HPDE6-E6E7 (cell line): ENCODE measurements at regions not wholly inside any gene's neighbourhood (a gene's known extent, or its start where the extent isn't known, plus 50 kb on each side); places are given as distances from the start of the nearest gene placed in this dataset.

Experiments
- DNase-seq: peaks from one replicate; pipeline ENCODE4 v3.0.0; 2011; ENCODE audit warnings: missing footprints; ENCODE audit errors: extremely low spot score

GRCh38 chr6:126529637-126530362 lies 189.9 kb downstream of the CENPW start:
- DNase-seq: no peak

GRCh38 chr6:126530775-126531174 lies 190.9 kb downstream of the CENPW start:
- DNase-seq: no peak

- DNase-seq: no peak
Observed at GRCh38 chr6:126531286-126531685, 191.4 kb downstream of the CENPW start.

- DNase-seq: peak; percentile 15
Observed at GRCh38 chr6:126531840-126532239, 191.9 kb downstream of the CENPW start.

GRCh38 chr6:126534401-126534800 lies 194.5 kb downstream of the CENPW start:
- no peak for DNase-seq

- no peak for DNase-seq
Observed at GRCh38 chr6:126535138-126535537, 195.2 kb downstream of the CENPW start.

GRCh38 chr6:126535595-126535994 lies 195.7 kb downstream of the CENPW start:
- DNase-seq: no peak

GRCh38 chr6:126537061-126537816 lies 197.3 kb downstream of the CENPW start:
- DNase-seq: no peak

- DNase-seq: peak; percentile 22
Observed at GRCh38 chr6:126539022-126539421, 199.1 kb downstream of the CENPW start.

- no peak for DNase-seq
Observed at GRCh38 chr6:126540161-126540560, 200.2 kb downstream of the CENPW start.

GRCh38 chr6:126541806-126542491 lies 202.0 kb downstream of the CENPW start:
- no peak for DNase-seq

GRCh38 chr6:126546541-126547120 lies 206.7 kb downstream of the CENPW start:
- no peak for DNase-seq

- no peak for DNase-seq
Observed at GRCh38 chr6:126548300-126548699, 208.4 kb downstream of the CENPW start.

GRCh38 chr6:126550323-126550722 lies 210.4 kb downstream of the CENPW start:
- no peak for DNase-seq

GRCh38 chr6:126551832-126552231 lies 211.9 kb downstream of the CENPW start:
- no peak for DNase-seq

GRCh38 chr6:126553854-126554253 lies 213.9 kb downstream of the CENPW start:
- DNase-seq: no peak

GRCh38 chr6:126570507-126570906 lies 230.6 kb downstream of the CENPW start:
- DNase-seq: no peak

- no peak for DNase-seq
Observed at GRCh38 chr6:126574301-126574700, 234.4 kb downstream of the CENPW start.

- DNase-seq: no peak
Observed at GRCh38 chr6:126581316-126581715, 241.4 kb downstream of the CENPW start.

- DNase-seq: no peak
Observed at GRCh38 chr6:126600258-126600916, 260.5 kb downstream of the CENPW start.

GRCh38 chr6:126603410-126603809 lies 263.5 kb downstream of the CENPW start:
- DNase-seq: no peak

GRCh38 chr6:126605089-126605488 lies 265.2 kb downstream of the CENPW start:
- DNase-seq: no peak
